ENCODE measurements at regions not wholly inside any gene's neighbourhood (a gene's known extent, or its start where the extent isn't known, plus 50 kb on each side); places are given as distances from the start of the nearest gene placed in this dataset.

GRCh38 chr4:176451443-176451842 is 131.7 kb downstream of the SPCS3 start (continued):
- TF ChIP-seq PRDM4 (tag by site-specific recombination; IDR thresholded peaks at IDR 0.05) (no peak), ZNF670 (tag by site-specific recombination; IDR thresholded peaks at IDR 0.05; ENCODE audit: low read depth) (no peak), REST (tag by site-specific recombination; IDR thresholded peaks at IDR 0.05) (no peak), ZBTB44 (tag by site-specific recombination; IDR thresholded peaks at IDR 0.05) (no peak), WT1 (tag by site-specific recombination; IDR thresholded peaks at IDR 0.05) (no peak), ZNF112 (tag by site-specific recombination; IDR thresholded peaks at IDR 0.05) (no peak)

- no peaks in the 10 kb centered on the region for H3K36me3 ChIP-seq (ENCODE audit: control insufficient read depth in 2 of 2, insufficient read depth in 1 of 2, low read length in 2 of 2)
- H3K4me1 ChIP-seq (ENCODE audit: control insufficient read depth, insufficient read depth, low read length) = no peaks in the 10 kb centered on the region
- no peaks in the 10 kb centered on the region for H3K9me3 ChIP-seq (ENCODE audit: control insufficient read depth, insufficient read depth, low read depth, low read length)
- ChIA-PET CTCF (no interaction called here), POLR2A (no interaction called here)
- no peak overlapping the region for H3K4me3 ChIP-seq (ENCODE audit: low read depth, low read length)
- TF ChIP-seq ZNF513 (tag by site-specific recombination; IDR thresholded peaks at IDR 0.05) (no peak), ZNF302 (tag by site-specific recombination; IDR thresholded peaks at IDR 0.05; ENCODE audit: low read depth) (no peak), ZBTB49 (tag by site-specific recombination; IDR thresholded peaks at IDR 0.05; ENCODE audit: low read depth) (no peak), ZNF426 (tag by site-specific recombination; IDR thresholded peaks at IDR 0.05) (no peak), SCRT2 (tag by site-specific recombination; IDR thresholded peaks at IDR 0.05) (no peak), GLI2 (tag by site-specific recombination; IDR thresholded peaks at IDR 0.05; ENCODE audit: borderline replicate concordance, low read depth) (no peak), FEZF1 (tag by site-specific recombination; IDR thresholded peaks at IDR 0.05) (no peak), ZSCAN18 (tag by site-specific recombination; IDR thresholded peaks at IDR 0.05) (no peak), ZNF280D (tag by site-specific recombination; IDR thresholded peaks at IDR 0.05) (no peak), MYNN (tag by site-specific recombination; IDR thresholded peaks at IDR 0.05; ENCODE audit: borderline replicate concordance) (no peak), ZFP69B (tag by site-specific recombination; IDR thresholded peaks at IDR 0.05) (no peak), ZNF596 (tag by site-specific recombination; IDR thresholded peaks at IDR 0.05) (no peak), ZNF621 (tag by site-specific recombination; IDR thresholded peaks at IDR 0.05) (no peak)
- no peak overlapping the region for H3K27ac ChIP-seq (ENCODE audit: extremely low read depth, low read depth, low read length)
Measured at GRCh38 chr4:176453079-176453478, 133.3 kb downstream of the SPCS3 start.
